Epithelial cell of proximal tubule (primary cell): ENCODE measurements at regions not wholly inside any gene's neighbourhood (a gene's known extent, or its start where the extent isn't known, plus 50 kb on each side); places are given as distances from the start of the nearest gene placed in this dataset.
A peak's percentile ranks its signal among the peaks of the same experiment; 100 is the strongest.

Experiments
- DNase-seq: peaks from one replicate; pipeline ENCODE4 v3.0.0-alpha.2; 2011; ENCODE audit warnings: low read depth
- H3K4me3 ChIP-seq: 2 replicates; pipeline ENCODE4 v1.5.1; 2011; ENCODE audit warnings: low read depth, mild to moderate bottlenecking, low read length
- CTCF ChIP-seq: conservative IDR thresholded peaks from 2 replicates; pipeline ENCODE4 v1.5.1; 2012; ENCODE audit warnings: low read depth, mild to moderate bottlenecking, low read length

GRCh38 chrX:85590638-85591037 lies 211.2 kb upstream of the POF1B start:
- no peak for TF ChIP-seq CTCF
- no peak for DNase-seq
- H3K4me3 ChIP-seq, result no peak overlapping the region

- DNase-seq, result no peak
- H3K4me3 ChIP-seq, result no peak overlapping the region
- TF ChIP-seq CTCF, result no peak
Observed at GRCh38 chrX:85573801-85574200, 194.3 kb upstream of the POF1B start.

GRCh38 chrX:85570496-85570895 lies 191.0 kb upstream of the POF1B start:
- TF ChIP-seq CTCF, result no peak
- no peak overlapping the region for H3K4me3 ChIP-seq
- DNase-seq, result no peak

DNA sequence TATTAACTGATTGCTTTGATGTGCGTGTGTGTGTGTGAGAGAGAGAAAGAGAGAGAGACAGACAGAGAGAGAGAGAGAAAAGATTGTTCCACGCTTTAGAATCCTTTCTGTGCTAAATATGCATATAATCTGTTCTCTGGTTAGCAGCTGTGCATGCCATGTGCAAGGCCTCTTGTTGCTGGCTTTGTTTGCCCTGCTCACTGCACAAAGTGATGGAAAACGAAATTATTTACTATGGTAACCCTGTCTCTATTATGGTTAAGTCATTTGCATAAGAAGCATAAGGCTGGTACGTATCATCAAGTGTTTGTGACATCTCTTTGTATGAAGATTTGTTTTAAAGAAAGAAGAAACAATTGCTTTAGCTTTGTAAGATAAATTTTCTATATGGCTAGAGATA lies 190.2 kb upstream of the POF1B start:
- no peak for DNase-seq
- H3K4me3 ChIP-seq, result no peak overlapping the region
- no peak for TF ChIP-seq CTCF

DNA sequence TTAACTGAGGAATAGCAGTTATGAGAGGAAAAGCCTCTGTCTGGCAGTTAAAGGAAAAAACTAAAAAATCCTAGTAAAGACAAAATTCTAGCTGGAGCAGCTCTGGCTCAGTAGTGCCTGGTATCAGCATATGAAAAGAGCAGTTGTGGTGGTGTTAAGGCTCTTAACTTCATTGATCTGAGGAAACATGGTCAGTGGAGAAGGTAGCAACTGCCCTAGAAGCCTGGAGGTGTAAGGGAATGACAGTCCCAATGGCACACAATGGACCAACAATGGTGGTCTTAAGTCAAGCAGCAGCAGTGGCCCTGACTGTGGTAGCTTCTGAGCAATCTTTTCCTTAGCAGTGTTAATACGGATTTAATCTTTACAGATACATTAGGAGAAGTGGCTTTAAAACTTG lies 189.6 kb upstream of the POF1B start:
- no peak for TF ChIP-seq CTCF
- DNase-seq, result no peak
- H3K4me3 ChIP-seq, result no peak overlapping the region

GRCh38 chrX:85561231-85561630 lies 181.8 kb upstream of the POF1B start:
- no peak for TF ChIP-seq CTCF
- H3K4me3 ChIP-seq, result no peak overlapping the region
- no peak for DNase-seq

DNA sequence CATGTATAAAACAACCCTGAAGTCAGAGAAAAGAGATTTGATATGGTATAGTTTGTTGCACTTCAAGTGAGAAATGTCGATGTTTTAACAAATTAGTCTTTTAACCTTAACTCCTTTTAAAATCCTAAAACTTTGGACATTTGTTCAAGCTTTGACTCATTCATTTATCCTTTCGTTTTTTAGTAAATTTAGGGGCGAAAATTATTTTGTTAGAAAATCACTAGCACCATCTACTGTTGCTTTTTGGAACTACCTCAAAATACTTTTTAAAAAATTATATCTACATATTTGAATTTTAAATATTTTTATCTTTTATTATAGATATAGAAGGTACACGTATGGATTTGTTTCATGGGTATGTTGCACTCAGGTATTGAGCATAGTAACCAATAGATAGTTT lies 165.1 kb upstream of the POF1B start:
- TF ChIP-seq CTCF, result peak; percentile 37
- no peak overlapping the region for H3K4me3 ChIP-seq
- DNase-seq, result no peak
